ENCODE measurements at regions not wholly inside any gene's neighbourhood (a gene's known extent, or its start where the extent isn't known, plus 50 kb on each side); places are given as distances from the start of the nearest gene placed in this dataset.

DNA sequence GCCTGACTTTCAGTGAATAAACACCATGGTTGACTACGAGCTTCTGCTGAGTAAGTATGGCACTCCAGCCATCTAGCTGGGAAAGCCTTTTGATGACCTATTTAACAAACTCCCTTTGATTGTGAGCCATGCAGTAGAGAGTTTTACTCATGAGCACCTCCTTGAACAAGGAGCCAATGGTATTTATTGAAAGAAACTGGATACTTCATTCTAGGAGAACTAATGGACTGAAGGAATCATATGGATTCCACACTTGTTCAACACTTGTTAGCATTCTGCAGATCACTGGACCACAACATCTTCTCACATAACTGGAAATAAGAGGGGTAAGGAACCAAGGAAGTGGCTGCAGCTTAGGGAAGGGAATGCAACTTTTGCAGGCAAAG, 320.9 kb upstream of the ETAA1 start:
- Histone ChIP-seq H3K9me3 (ENCODE audit: control insufficient read depth, low read depth, low read length) (no peaks in the 10 kb centered on the region), H3K79me1 (ENCODE audit: insufficient read depth, low read depth, low read length, poor library complexity, severe bottlenecking) (no peaks in the 10 kb centered on the region), H4K5ac (ENCODE audit: insufficient read length, low read depth, low read length) (no peak overlapping the region), H2AFZ (ENCODE audit: low read length) (no peak overlapping the region), H3K14ac (ENCODE audit: insufficient read depth, low read length) (no peak overlapping the region), H4K8ac (replicated peaks; ENCODE audit: insufficient read length, low read depth, low read length) (no peak overlapping the region), H2BK5ac (ENCODE audit: insufficient read length, low read length) (no peak overlapping the region), H2AK5ac (ENCODE audit: insufficient read length, low read length) (no peak overlapping the region), H3K4ac (ENCODE audit: low read depth, low read length) (no peak overlapping the region), H3K27me3 (ENCODE audit: insufficient read depth, low read length) (no peaks in the 10 kb centered on the region), H4K91ac (ENCODE audit: insufficient read length, low read depth, low read length) (no peak overlapping the region), H3K27ac (ENCODE audit: insufficient read length, low read depth, low read length) (no peak overlapping the region), H3K4me1 (ENCODE audit: insufficient read depth, low read length) (no peaks in the 10 kb centered on the region), H3K18ac (ENCODE audit: insufficient read length, low read depth, low read length) (no peak overlapping the region), H3K56ac (ENCODE audit: insufficient read length, low read depth, low read length) (no peak overlapping the region), H3K4me2 (ENCODE audit: insufficient read depth, insufficient read length, low read length) (no peak overlapping the region), H2BK15ac (ENCODE audit: low read depth, low read length) (no peak overlapping the region), H4K20me1 (ENCODE audit: control insufficient read depth, insufficient read depth, insufficient read length) (no peaks in the 10 kb centered on the region), H3K23ac (ENCODE audit: insufficient read length, low read depth, low read length) (no peak overlapping the region), H2BK20ac (ENCODE audit: low read depth, low read length, poor library complexity, severe bottlenecking) (no peak overlapping the region), H3T11ph (ENCODE audit: low read length) (no peak overlapping the region), H3K23me2 (ENCODE audit: insufficient read length, low read depth, low read length, poor library complexity, severe bottlenecking) (no peaks in the 10 kb centered on the region), H2BK12ac (ENCODE audit: insufficient read length, low read depth, low read length) (no peak overlapping the region), H2BK120ac (ENCODE audit: low read depth, low read length, poor library complexity, severe bottlenecking) (no peak overlapping the region), H3K9ac (ENCODE audit: extremely low read depth, insufficient read length, low read length) (no peak overlapping the region), H3K79me2 (ENCODE audit: insufficient read depth, low read length) (no peaks in the 10 kb centered on the region)
- Mint-ChIP-seq H3K4me3 (no peak overlapping the region), H3K27me3 (ENCODE audit: low read depth) (peaks cover 2% of the 10 kb centered on the region; the same call in 1 of the 2 replicates), H3K27ac (no peak overlapping the region), H3K9me3 (peaks cover 0 to 6% of the 10 kb centered on the region in 2 experiments; a peak in 4 of 5 replicates), H3K4me1 (0 out of 4 replicates have a peak, but pooled peaks cover 0 to 3% of the 10 kb centered on the region in 2 experiments), H3K36me3 (ENCODE audit: insufficient read depth in 1 of 3, low read depth in 3 of 3) (no peaks in the 10 kb centered on the region; a peak in 2 of 7 replicates)
- no peak for DNase-seq
- no CpG with 5 or more reads among the region's 1 CpG for WGBS (ENCODE audit: extremely low coverage, insufficient read length, low lambda C conversion rate)
- TF ChIP-seq, protein P1, sequence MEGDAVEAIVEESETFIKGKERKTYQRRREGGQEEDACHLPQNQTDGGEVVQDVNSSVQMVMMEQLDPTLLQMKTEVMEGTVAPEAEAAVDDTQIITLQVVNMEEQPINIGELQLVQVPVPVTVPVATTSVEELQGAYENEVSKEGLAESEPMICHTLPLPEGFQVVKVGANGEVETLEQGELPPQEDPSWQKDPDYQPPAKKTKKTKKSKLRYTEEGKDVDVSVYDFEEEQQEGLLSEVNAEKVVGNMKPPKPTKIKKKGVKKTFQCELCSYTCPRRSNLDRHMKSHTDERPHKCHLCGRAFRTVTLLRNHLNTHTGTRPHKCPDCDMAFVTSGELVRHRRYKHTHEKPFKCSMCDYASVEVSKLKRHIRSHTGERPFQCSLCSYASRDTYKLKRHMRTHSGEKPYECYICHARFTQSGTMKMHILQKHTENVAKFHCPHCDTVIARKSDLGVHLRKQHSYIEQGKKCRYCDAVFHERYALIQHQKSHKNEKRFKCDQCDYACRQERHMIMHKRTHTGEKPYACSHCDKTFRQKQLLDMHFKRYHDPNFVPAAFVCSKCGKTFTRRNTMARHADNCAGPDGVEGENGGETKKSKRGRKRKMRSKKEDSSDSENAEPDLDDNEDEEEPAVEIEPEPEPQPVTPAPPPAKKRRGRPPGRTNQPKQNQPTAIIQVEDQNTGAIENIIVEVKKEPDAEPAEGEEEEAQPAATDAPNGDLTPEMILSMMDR (conservative IDR thresholded peaks at IDR 0.05), result no peak

All from H9 (cell line).